GM12878 (cell line): ENCODE measurements at regions not wholly inside any gene's neighbourhood (a gene's known extent, or its start where the extent isn't known, plus 50 kb on each side); places are given as distances from the start of the nearest gene placed in this dataset.

ENCODE experiments used
- ATAC-seq: fragments of 200-7000 bp; cut with Tn5 transposase; 3 replicates; pipeline ENCODE4 v1.9.1; 2020; ENCODE audit warnings: mild to moderate bottlenecking, moderate library complexity
- BruUV-seq: library from RNA; stranded (reverse); fragments of 400-500 nt; replicated peaks from 2 replicates; lab custom pipeline; 2021; lab: Mats Ljungman, UMichigan
- CTCF ChIA-PET: fragments of 300-600 bp; sonication (Branson Sonifier 250); formaldehyde crosslinking; extraction: SDS; loops from one replicate; lab custom pipeline; 2021; ENCODE audit warnings: inconsistent platforms; lab: Yijun Ruan, JAX
- POLR2A ChIA-PET: fragments of 350-600 bp; formaldehyde crosslinking; extraction: SDS; loops from one replicate; lab custom pipeline; 2021; ENCODE audit warnings: inconsistent platforms; lab: Charles Lee
- RAD21 ChIA-PET: fragments of 300-600 bp; sonication (Branson Sonifier 250); formaldehyde crosslinking; loops from one replicate; lab custom pipeline; 2023; ENCODE audit warnings: antibody characterized with exemption; ENCODE audit not compliant: unreplicated experiment; lab: Charles Lee
- SMC1A ChIA-PET: fragments of 300-600 bp; sonication (Branson Sonifier 250); formaldehyde crosslinking; loops from one replicate; lab custom pipeline; 2023; ENCODE audit not compliant: unreplicated experiment, uncharacterized antibody; lab: Charles Lee
- DNase-seq: peaks from one replicate; pipeline ENCODE4 v3.0.0-alpha.2; 2011; ENCODE audit warnings: low read depth, low spot score
- FAIRE-seq: peaks from 3 replicates; lab custom pipeline; 2011; peaks lifted over from hg19 to GRCh38; lab: Jason Lieb, UNC
- H2AFZ ChIP-seq: 2 replicates; pipeline ENCODE4 v1.6.0; 2011; ENCODE audit warnings: low read depth, low read length, control low read depth; ENCODE audit not compliant: control insufficient read depth
- H3K27ac ChIP-seq: 2 replicates; pipeline ENCODE4 v1.5.1; 2011; ENCODE audit warnings: control low read depth; ENCODE audit not compliant: control insufficient read depth, insufficient read depth
- H3K27me3 ChIP-seq, 2 experiments: replicated peaks in 1 of 2; 2 replicates each; pipeline versions ENCODE4 v1.6.0 to v1.6.1; 2011; ENCODE audit warnings: low read length in 1 of 2; ENCODE audit not compliant: control insufficient read depth in 2 of 2, insufficient read depth in 2 of 2
- H3K36me3 ChIP-seq, 2 experiments: 2 replicates each; pipeline ENCODE4 v1.5.1; 2011; ENCODE audit warnings: low read length in 1 of 2; ENCODE audit not compliant: control insufficient read depth in 2 of 2, insufficient read depth in 2 of 2
- H3K4me1 ChIP-seq: 2 replicates; pipeline ENCODE4 v1.6.1; 2011; ENCODE audit warnings: mild to moderate bottlenecking, low read length, moderate library complexity, mixed read lengths; ENCODE audit not compliant: control insufficient read depth, insufficient read depth
- H3K4me2 ChIP-seq: 2 replicates; pipeline ENCODE4 v1.6.0; 2011; ENCODE audit warnings: control low read depth; ENCODE audit not compliant: control insufficient read depth, insufficient read depth
- H3K4me3 ChIP-seq: fragments of 200-600 bp; sonication (generic); 2 replicates; pipeline ENCODE4 v1.5.1; 2016
- H3K79me2 ChIP-seq: 2 replicates; pipeline ENCODE4 v1.6.0; 2011; ENCODE audit warnings: low read length; ENCODE audit not compliant: control insufficient read depth, insufficient read depth
- H3K9ac ChIP-seq: 2 replicates; pipeline ENCODE4 v1.8.0; 2011; ENCODE audit warnings: low read length, control low read depth, mixed read lengths; ENCODE audit not compliant: control insufficient read depth, insufficient read depth
- H3K9me3 ChIP-seq: replicated peaks from 3 replicates; pipeline ENCODE4 v1.5.1; 2011; ENCODE audit warnings: mild to moderate bottlenecking, low read length; ENCODE audit not compliant: control insufficient read depth, insufficient read depth
- H4K20me1 ChIP-seq: 2 replicates; pipeline ENCODE4 v1.6.0; 2011; ENCODE audit not compliant: control insufficient read depth, insufficient read depth
- ASH2L ChIP-seq: fragments of 300-600, 200-600 bp; sonication (generic); IDR thresholded peaks from 2 replicates; pipeline ENCODE4 v1.6.1; 2017; ENCODE audit warnings: low read depth, mild to moderate bottlenecking, borderline replicate concordance
- BCL11A ChIP-seq: IDR thresholded peaks from 2 replicates; pipeline ENCODE4 v1.6.1; 2011; ENCODE audit warnings: low read depth, low read length
- CBFB ChIP-seq: IDR thresholded peaks from 2 replicates; pipeline ENCODE4 v1.6.1; 2016; ENCODE audit warnings: antibody characterized with exemption, low read depth
- CBX3 ChIP-seq: fragments of 200-600 bp; sonication (generic); IDR thresholded peaks from 2 replicates; pipeline ENCODE4 v1.6.1; 2016; ENCODE audit warnings: low read depth, borderline replicate concordance
- CHD4 ChIP-seq: fragments of 200-600 bp; sonication (generic); IDR thresholded peaks from 2 replicates; pipeline ENCODE4 v1.6.1; 2016; ENCODE audit warnings: mild to moderate bottlenecking
- EP300 ChIP-seq, 2 experiments: fragments of 150-350 bp in 1 of 2; IDR thresholded peaks; 2 replicates each; pipeline ENCODE4 v1.6.1; 2011 to 2012; ENCODE audit warnings: low read depth in 2 of 2, low read length in 2 of 2, borderline replicate concordance in 1 of 2, improper control_type of control experiment in 1 of 2, inconsistent platforms in 1 of 2; ENCODE audit not compliant: control insufficient read depth in 1 of 2
- GATAD2B ChIP-seq: fragments of 450-650 bp; conservative IDR thresholded peaks from 2 replicates; pipeline ENCODE4 v1.6.1; 2017; ENCODE audit warnings: low read depth, mild to moderate bottlenecking, moderate library complexity
- HDAC6 ChIP-seq: fragments of 200-600 bp; sonication (generic); IDR thresholded peaks from one replicate; pipeline ENCODE4 v1.8.0; 2017; ENCODE audit warnings: antibody characterized with exemption; ENCODE audit not compliant: unreplicated experiment
- IKZF2 ChIP-seq, 2 experiments: fragments of 450-650 bp; IDR thresholded peaks; 2 replicates each; pipeline ENCODE4 v1.6.1; 2017; ENCODE audit warnings: mild to moderate bottlenecking in 2 of 2, moderate library complexity in 2 of 2
- MEF2A ChIP-seq: IDR thresholded peaks from 2 replicates; pipeline ENCODE4 v1.6.1; 2011; ENCODE audit warnings: low read depth, mild to moderate bottlenecking, low read length, moderate library complexity; ENCODE audit not compliant: insufficient read depth
- MTA2 ChIP-seq: fragments of 450-650 bp; IDR thresholded peaks from 2 replicates; pipeline ENCODE4 v1.6.1; 2016; ENCODE audit warnings: low read depth, mild to moderate bottlenecking, moderate library complexity
- POU2F2 ChIP-seq: IDR thresholded peaks from 3 replicates; pipeline ENCODE4 v1.6.1; 2011; ENCODE audit warnings: low read depth, mild to moderate bottlenecking, low read length, borderline replicate concordance
- RFX5 ChIP-seq: IDR thresholded peaks from 2 replicates; pipeline ENCODE4 v1.6.1; 2011; ENCODE audit warnings: low read depth, low read length, improper control_type of control experiment
- SMARCA5 ChIP-seq: fragments of 450-650 bp; IDR thresholded peaks from 2 replicates; pipeline ENCODE4 v1.6.1; 2017; ENCODE audit warnings: mild to moderate bottlenecking
- SMC3 ChIP-seq: IDR thresholded peaks from 2 replicates; pipeline ENCODE4 v1.6.1; 2011; ENCODE audit warnings: low read length, improper control_type of control experiment, borderline replicate concordance
- SPI1 ChIP-seq: IDR thresholded peaks from 2 replicates; pipeline ENCODE4 v1.6.1; 2011; ENCODE audit warnings: low read depth, mild to moderate bottlenecking, low read length, moderate library complexity, borderline replicate concordance; ENCODE audit not compliant: insufficient read depth
- SRF ChIP-seq, 2 experiments: IDR thresholded peaks; 2 replicates each; pipeline ENCODE4 v1.6.1; 2011; ENCODE audit warnings: low read depth in 2 of 2, low read length in 2 of 2, mild to moderate bottlenecking in 1 of 2, moderate library complexity in 1 of 2
- STAT3 ChIP-seq: IDR thresholded peaks from 2 replicates; pipeline ENCODE4 v1.6.1; 2011; ENCODE audit warnings: low read depth, low read length, improper control_type of control experiment
- ZNF24 ChIP-seq: fragments of 450-650 bp; IDR thresholded peaks from 2 replicates; pipeline ENCODE4 v1.6.1; 2017; ENCODE audit warnings: antibody characterized with exemption, mild to moderate bottlenecking
- ZNF384 ChIP-seq: IDR thresholded peaks from 2 replicates; pipeline ENCODE4 v1.6.1; 2012; ENCODE audit warnings: low read depth, mild to moderate bottlenecking, low read length, improper control_type of control experiment, borderline replicate concordance
- WGBS: methylation state at CpG from one replicate; pipeline ENCODE4 v1.1.6; 2016; ENCODE audit warnings: low lambda C conversion rate; ENCODE audit not compliant: insufficient replicate concordance, insufficient coverage; ENCODE audit errors: missing lambda C conversion rate; 5-methylcytosine and 5-hydroxymethylcytosine counted together
- in situ Hi-C: fragments of 300-500 bp; cut with MboI; formaldehyde crosslinking; loops from 9 replicates; pipeline ENCODE4 v1.14.3; 2018; ENCODE audit warnings: mixed read lengths
- intact Hi-C: fragments of 100-400 bp; cut with micrococcal nuclease; formaldehyde crosslinking; loops from one replicate; pipeline ENCODE4 v1.14.2; 2022; ENCODE audit not compliant: unreplicated experiment
- TF ChIP-seq, protein P1 (sequence below): fragments of 450-650 bp; IDR thresholded peaks from 2 replicates; pipeline ENCODE4 v1.6.1; 2017; ENCODE audit warnings: mild to moderate bottlenecking
- TF ChIP-seq, protein P2 (sequence below): IDR thresholded peaks from 2 replicates; pipeline ENCODE4 v1.6.1; 2012; ENCODE audit warnings: low read length, inconsistent platforms

DNA sequence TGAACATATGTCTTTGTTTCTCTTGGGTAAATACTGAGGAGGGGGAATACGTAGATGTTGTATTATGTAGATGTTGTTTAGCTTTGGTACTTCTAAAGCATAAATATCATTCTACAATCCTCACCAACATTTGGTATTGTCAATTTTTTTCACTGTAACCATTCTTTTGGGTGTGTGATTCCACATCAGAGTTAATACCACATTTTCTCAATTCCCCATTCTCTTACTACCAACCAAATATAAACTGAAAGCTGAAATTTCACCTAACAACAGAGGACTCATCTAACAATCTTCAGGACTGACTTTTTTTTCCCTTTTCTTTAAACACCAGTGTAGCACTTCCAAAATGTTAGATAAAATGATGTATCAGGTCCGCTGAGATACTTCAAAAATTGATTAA is 120.7 kb upstream of the RIOK3 start:
- Histone ChIP-seq H2AFZ (no peak overlapping the region), H3K4me1 (peaks cover 10% of the 10 kb centered on the region), H3K4me2 (no peak overlapping the region), H3K9me3 (no peaks in the 10 kb centered on the region; the same call in 2 of the 3 replicates), H3K27me3 (no peaks in the 10 kb centered on the region), H4K20me1 (no peaks in the 10 kb centered on the region), H3K27ac (no peak overlapping the region), H3K36me3 (no peaks in the 10 kb centered on the region)
- SMC1A ChIA-PET: interaction anchor here (0.7 to 2.7 kb wide), 9 partner anchors 9 to 111 kb away, joined by 3 to 10 read pairs (median 4); no protein-coding TSS in a partner anchor
- peak; percentile 60; the same call in 2 of the 3 replicates for ATAC-seq
- BruUV-seq: no TSS peak
- CTCF ChIA-PET: interaction anchor here (0.5 to 2.4 kb wide), 4 partner anchors 12 to 46 kb away, joined by 3 to 7 read pairs (median 4); no protein-coding TSS in a partner anchor
- intact Hi-C loops: no loop called here
- RAD21 ChIA-PET: interaction anchor here (0.9 to 1.7 kb wide), 10 partner anchors 10 to 201 kb away, joined by 3 to 5 read pairs (median 4); no protein-coding TSS in a partner anchor
- no peak for FAIRE-seq
- DNase-seq: no peak
- 95% methylated on average over 2 of the region's 2 CpGs for WGBS
- POLR2A ChIA-PET: interaction anchor here (0.7 to 1.6 kb wide), 6 partner anchors 72 to 383 kb away, joined by 3 to 9 read pairs (median 4); partner anchors contain the start of gene RIOK3
- no peak for TF ChIP-seq STAT3
- peak; percentile 39; the same call in 1 of the 2 replicates for TF ChIP-seq MTA2
- no peak for TF ChIP-seq CBFB
- TF ChIP-seq RFX5: peak; percentile 90
- no peak for TF ChIP-seq ASH2L
- TF ChIP-seq GATAD2B: no peak
- no peak for TF ChIP-seq BCL11A
- no peak for TF ChIP-seq MEF2A
- TF ChIP-seq ZNF24: 0 out of 2 replicates have a peak, but pooled peaks have one; percentile 18
- TF ChIP-seq, protein P1, sequence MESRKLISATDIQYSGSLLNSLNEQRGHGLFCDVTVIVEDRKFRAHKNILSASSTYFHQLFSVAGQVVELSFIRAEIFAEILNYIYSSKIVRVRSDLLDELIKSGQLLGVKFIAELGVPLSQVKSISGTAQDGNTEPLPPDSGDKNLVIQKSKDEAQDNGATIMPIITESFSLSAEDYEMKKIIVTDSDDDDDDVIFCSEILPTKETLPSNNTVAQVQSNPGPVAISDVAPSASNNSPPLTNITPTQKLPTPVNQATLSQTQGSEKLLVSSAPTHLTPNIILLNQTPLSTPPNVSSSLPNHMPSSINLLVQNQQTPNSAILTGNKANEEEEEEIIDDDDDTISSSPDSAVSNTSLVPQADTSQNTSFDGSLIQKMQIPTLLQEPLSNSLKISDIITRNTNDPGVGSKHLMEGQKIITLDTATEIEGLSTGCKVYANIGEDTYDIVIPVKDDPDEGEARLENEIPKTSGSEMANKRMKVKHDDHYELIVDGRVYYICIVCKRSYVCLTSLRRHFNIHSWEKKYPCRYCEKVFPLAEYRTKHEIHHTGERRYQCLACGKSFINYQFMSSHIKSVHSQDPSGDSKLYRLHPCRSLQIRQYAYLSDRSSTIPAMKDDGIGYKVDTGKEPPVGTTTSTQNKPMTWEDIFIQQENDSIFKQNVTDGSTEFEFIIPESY: no peak
- TF ChIP-seq IKZF2 (IDR thresholded peaks at IDR 0.05): peak; percentile 34 to 35; a peak in 2 of 4 replicates
- TF ChIP-seq HDAC6: no peak
- TF ChIP-seq CHD4: no peak
- no peak for TF ChIP-seq SMC3
- no peak for TF ChIP-seq SRF (IDR thresholded peaks at IDR 0.05; ENCODE audit: low read depth in 2 of 2, low read length in 2 of 2)
- peak; percentile 73 for TF ChIP-seq SPI1
- TF ChIP-seq ZNF384: peak; percentile 56; the same call in 1 of the 2 replicates
- peak in 1 of 2 experiments; percentile 45; a peak in 1 of 4 replicates for TF ChIP-seq EP300 (IDR thresholded peaks at IDR 0.05; ENCODE audit: borderline replicate concordance in 1 of 2, control insufficient read depth in 1 of 2, low read depth in 2 of 2, low read length in 2 of 2)
- TF ChIP-seq, protein P2, sequence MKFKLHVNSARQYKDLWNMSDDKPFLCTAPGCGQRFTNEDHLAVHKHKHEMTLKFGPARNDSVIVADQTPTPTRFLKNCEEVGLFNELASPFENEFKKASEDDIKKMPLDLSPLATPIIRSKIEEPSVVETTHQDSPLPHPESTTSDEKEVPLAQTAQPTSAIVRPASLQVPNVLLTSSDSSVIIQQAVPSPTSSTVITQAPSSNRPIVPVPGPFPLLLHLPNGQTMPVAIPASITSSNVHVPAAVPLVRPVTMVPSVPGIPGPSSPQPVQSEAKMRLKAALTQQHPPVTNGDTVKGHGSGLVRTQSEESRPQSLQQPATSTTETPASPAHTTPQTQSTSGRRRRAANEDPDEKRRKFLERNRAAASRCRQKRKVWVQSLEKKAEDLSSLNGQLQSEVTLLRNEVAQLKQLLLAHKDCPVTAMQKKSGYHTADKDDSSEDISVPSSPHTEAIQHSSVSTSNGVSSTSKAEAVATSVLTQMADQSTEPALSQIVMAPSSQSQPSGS: no peak
- no peak for TF ChIP-seq POU2F2
- TF ChIP-seq SMARCA5: peak; percentile 68; the same call in 1 of the 2 replicates
- no peak for TF ChIP-seq CBX3
- TF ChIP-seq, all 136 proteins: peak for 8
- H3K79me2 ChIP-seq: no peaks in the 10 kb centered on the region
- no peak overlapping the region for H3K9ac ChIP-seq
- in situ Hi-C loops: no loop called here
- H3K4me3 ChIP-seq: no peak overlapping the region
